ENCODE measurements at regions not wholly inside any gene's neighbourhood (a gene's known extent, or its start where the extent isn't known, plus 50 kb on each side); places are given as distances from the start of the nearest gene placed in this dataset.

GRCh38 chr3:186425788-186426730, 64.0 kb upstream of the DGKG start:
- no peak for DNase-seq (ENCODE audit: low spot score)
- no peaks in the 10 kb centered on the region for H3K27me3 ChIP-seq (replicated peaks; ENCODE audit: insufficient read depth)
- H3K9me3 ChIP-seq, result no peaks in the 10 kb centered on the region
- intact Hi-C loops (cut with DNase I), result no loop called here
- H3K27ac ChIP-seq, result no peak overlapping the region
- WGBS, result 53% methylated on average over 10 of the region's 10 CpGs
- no peak for TF ChIP-seq POLR2A (IDR thresholded peaks at IDR 0.05)
- TF ChIP-seq CTCF (IDR thresholded peaks at IDR 0.05), result no peak
- TF ChIP-seq POLR2AphosphoS5 (IDR thresholded peaks at IDR 0.05), result no peak
- H3K4me1 ChIP-seq (replicated peaks), result no peaks in the 10 kb centered on the region
- H3K4me3 ChIP-seq, result no peak overlapping the region
- no peaks in the 10 kb centered on the region for H3K36me3 ChIP-seq

- no peak for TF ChIP-seq POLR2A (IDR thresholded peaks at IDR 0.05)
- no peak for TF ChIP-seq CTCF (IDR thresholded peaks at IDR 0.05)
- no peak for TF ChIP-seq POLR2AphosphoS5 (IDR thresholded peaks at IDR 0.05)
- H3K4me3 ChIP-seq, result no peak overlapping the region
- no peaks in the 10 kb centered on the region for H3K27me3 ChIP-seq (replicated peaks; ENCODE audit: insufficient read depth)
- no peaks in the 10 kb centered on the region for H3K4me1 ChIP-seq (replicated peaks)
- H3K9me3 ChIP-seq, result no peaks in the 10 kb centered on the region
- H3K36me3 ChIP-seq, result no peaks in the 10 kb centered on the region
- H3K27ac ChIP-seq, result no peak overlapping the region
- DNase-seq (ENCODE audit: low spot score), result no peak
- intact Hi-C loops (cut with DNase I), result no loop called here
Measured at GRCh38 chr3:186421946-186422345, 59.9 kb upstream of the DGKG start.

- no peak overlapping the region for H3K4me3 ChIP-seq
- H3K27me3 ChIP-seq (replicated peaks; ENCODE audit: insufficient read depth), result no peaks in the 10 kb centered on the region
- H3K9me3 ChIP-seq, result no peaks in the 10 kb centered on the region
- H3K27ac ChIP-seq, result no peak overlapping the region
- H3K36me3 ChIP-seq, result no peaks in the 10 kb centered on the region
- TF ChIP-seq POLR2A (IDR thresholded peaks at IDR 0.05) (no peak), POLR2AphosphoS5 (IDR thresholded peaks at IDR 0.05) (no peak), CTCF (IDR thresholded peaks at IDR 0.05) (no peak)
- WGBS, result 53% methylated on average over 6 of the region's 6 CpGs
- DNase-seq (ENCODE audit: low spot score), result no peak
- intact Hi-C loops (cut with DNase I), result no loop called here
- H3K4me1 ChIP-seq (replicated peaks), result no peaks in the 10 kb centered on the region
Measured at GRCh38 chr3:186418671-186419145, 56.7 kb upstream of the DGKG start.

GRCh38 chr3:186417791-186418190, 55.8 kb upstream of the DGKG start:
- no peak for TF ChIP-seq POLR2AphosphoS5 (IDR thresholded peaks at IDR 0.05)
- TF ChIP-seq CTCF (IDR thresholded peaks at IDR 0.05), result no peak
- no peak for TF ChIP-seq POLR2A (IDR thresholded peaks at IDR 0.05)
- H3K27me3 ChIP-seq (replicated peaks; ENCODE audit: insufficient read depth), result no peaks in the 10 kb centered on the region
- 46% methylated on average over 2 of the region's 2 CpGs for whole genome bisulfite sequencing
- no peaks in the 10 kb centered on the region for H3K4me1 ChIP-seq (replicated peaks)
- intact Hi-C loops (cut with DNase I), result no loop called here
- DNase-seq (ENCODE audit: low spot score), result no peak
- H3K36me3 ChIP-seq, result no peaks in the 10 kb centered on the region
- H3K27ac ChIP-seq, result no peak overlapping the region
- no peak overlapping the region for H3K4me3 ChIP-seq
- H3K9me3 ChIP-seq, result no peaks in the 10 kb centered on the region
